Stimulated activated naive CD8-positive, alpha-beta T cell treated with anti-CD3 and anti-CD28 coated beads, Interleukin-15, Interleukin-2, amounts not matched to agents 100 U/mL and 50 U/mL, for 24 hours (primary cell): ENCODE measurements at regions not wholly inside any gene's neighbourhood (a gene's known extent, or its start where the extent isn't known, plus 50 kb on each side); places are given as distances from the start of the nearest gene placed in this dataset.

Experiments used
- ATAC-seq: fragments of 150-1000 bp; cut with Tn5 transposase; one replicate; pipeline ENCODE4 v1.10.0; 2021
- DNase-seq: peaks from one replicate; pipeline ENCODE4 v3.0.0; 2021

GRCh38 chr21:35645991-35646390 lies 414.3 kb downstream of the SETD4 start:
- ATAC-seq: no peak

GRCh38 chr21:35644523-35644922 lies 415.8 kb downstream of the SETD4 start:
- no peak for DNase-seq
- ATAC-seq: no peak

More at GRCh38 chr21:35645991-35646390, 414.3 kb downstream of the SETD4 start:
- DNase-seq: no peak

- no peak for DNase-seq
- ATAC-seq: no peak
Observed at GRCh38 chr21:35643176-35643575, 417.1 kb downstream of the SETD4 start.

GRCh38 chr21:35641271-35642016 lies 418.9 kb downstream of the SETD4 start:
- DNase-seq (no peak), ATAC-seq (no peak)

GRCh38 chr21:35637431-35637830 lies 422.9 kb downstream of the SETD4 start:
- no peak for DNase-seq

DNA sequence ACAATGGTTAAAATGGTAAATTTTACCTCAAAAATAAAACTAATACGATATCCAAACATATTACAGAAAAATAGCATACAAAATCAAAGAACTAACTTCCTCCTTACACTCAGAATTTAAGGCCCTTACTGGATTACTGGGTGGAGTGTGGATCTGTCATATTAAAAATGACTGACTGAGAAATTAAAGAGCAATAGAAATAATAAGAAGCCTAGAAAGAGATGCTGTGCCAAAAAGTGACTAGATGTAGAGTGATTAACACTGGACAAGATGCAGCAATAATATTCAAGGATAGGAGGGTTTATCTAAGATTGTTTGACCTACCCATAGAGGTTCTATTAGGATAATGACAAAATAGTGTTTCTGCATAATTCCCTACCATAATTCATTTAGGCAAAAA lies 424.3 kb downstream of the SETD4 start:
- ATAC-seq (no peak), DNase-seq (no peak)

More at GRCh38 chr21:35637431-35637830, 422.9 kb downstream of the SETD4 start:
- no peak for ATAC-seq

DNA sequence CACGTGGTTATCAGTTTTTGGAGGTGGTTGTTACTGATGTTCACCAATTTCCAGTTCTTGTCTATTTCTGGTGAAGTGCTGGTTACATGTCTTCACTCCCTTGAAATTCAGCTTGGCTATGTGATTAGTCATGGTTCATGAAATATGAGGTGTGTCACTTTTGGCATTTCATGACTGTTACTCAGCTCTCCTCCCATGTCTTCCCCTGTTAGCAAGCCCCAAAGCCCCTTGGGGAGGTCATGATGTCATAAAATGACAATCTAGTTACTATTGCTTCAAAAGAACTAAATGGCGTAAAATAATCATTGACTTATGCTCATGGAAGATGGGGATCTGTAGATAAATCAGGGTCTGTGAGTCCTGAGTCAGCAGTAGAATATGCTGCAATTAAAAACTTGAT lies 425.1 kb downstream of the SETD4 start:
- DNase-seq (no peak), ATAC-seq (no peak)

DNA sequence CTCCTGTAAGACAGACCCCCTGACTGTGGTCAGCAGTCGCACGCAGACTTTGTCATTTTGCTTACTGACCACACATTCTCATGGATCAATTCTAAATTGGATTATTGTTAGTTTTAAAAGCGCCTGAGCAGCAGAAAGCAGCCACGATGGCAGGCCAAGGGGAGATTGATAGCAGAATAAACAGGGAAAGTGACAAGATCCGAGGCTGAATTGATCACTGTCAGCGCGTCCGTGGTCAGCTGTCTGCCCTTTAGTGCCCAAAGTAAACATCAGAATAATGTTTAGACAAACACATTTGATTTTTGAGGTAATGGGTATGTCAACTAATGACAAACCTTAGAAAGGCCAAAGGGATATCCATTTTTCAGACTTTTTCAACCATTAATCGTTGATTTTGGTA lies 426.8 kb downstream of the SETD4 start:
- no peak for ATAC-seq

GRCh38 chr21:35632711-35633110 lies 427.6 kb downstream of the SETD4 start:
- ATAC-seq: no peak

More for the DNA sequence above, 426.8 kb downstream of the SETD4 start:
- no peak for DNase-seq

GRCh38 chr21:35628316-35628715 lies 432.0 kb downstream of the SETD4 start:
- no peak for DNase-seq
- ATAC-seq: no peak

More at GRCh38 chr21:35632711-35633110, 427.6 kb downstream of the SETD4 start:
- no peak for DNase-seq

GRCh38 chr21:35627462-35627861 lies 432.9 kb downstream of the SETD4 start:
- DNase-seq: no peak
- no peak for ATAC-seq

DNA sequence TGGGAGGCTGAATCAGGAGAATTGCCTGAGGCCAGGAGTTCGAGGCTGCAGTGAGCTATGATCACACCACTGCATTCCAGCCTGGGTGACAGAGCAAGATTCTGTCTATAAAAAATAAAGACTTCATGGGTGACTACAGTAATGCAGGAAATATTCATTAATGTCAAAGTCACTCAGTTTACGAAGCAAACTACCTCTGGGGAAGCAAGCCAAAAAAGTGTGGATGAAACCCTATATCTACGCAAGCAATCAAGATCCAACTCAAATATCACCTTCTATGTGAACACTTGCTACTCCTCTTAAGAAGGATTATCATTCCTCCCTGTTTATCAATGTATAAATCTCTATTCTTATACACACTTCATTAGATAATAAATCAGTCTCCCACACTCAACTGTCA lies 434.8 kb downstream of the SETD4 start:
- no peak for ATAC-seq
- no peak for DNase-seq

DNA sequence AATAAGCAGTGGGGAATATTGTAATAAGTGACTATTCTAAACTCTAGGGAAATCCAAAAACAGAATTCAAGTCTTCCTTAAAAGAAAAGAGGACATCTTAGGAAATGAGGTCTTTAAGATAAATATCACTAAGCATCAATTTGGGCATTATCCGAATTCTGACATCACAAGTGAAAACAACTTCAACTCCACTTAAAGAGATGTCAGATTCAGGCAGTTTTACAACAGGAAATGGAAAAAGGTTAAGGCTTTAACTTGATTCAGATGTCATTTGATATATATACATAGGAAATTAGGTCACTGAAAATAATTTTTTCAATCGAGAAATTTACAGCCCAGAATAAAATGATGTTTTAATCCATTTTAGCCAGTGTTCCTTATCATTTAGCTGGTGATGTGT lies 435.4 kb downstream of the SETD4 start:
- no peak for ATAC-seq
- DNase-seq: no peak

DNA sequence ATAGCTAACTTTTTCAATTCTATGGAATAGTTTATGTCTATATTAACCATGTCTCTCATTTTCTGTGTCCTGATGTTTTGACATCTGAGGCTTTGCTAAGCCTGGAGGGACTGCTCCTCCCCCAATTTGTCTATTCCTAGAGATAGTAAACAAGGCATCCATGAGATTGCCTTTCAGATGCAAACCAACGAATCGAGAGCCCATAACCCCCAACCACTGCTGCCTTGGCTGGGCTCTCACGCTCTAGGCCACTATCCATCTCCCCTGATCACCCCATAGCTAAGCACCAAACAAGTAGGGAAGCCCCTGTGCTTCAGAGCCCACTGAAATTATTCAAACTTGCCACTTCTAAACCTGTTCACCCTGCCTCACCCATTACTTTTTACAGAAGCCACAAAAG lies 437.7 kb downstream of the SETD4 start:
- DNase-seq (no peak), ATAC-seq (no peak)

- no peak for ATAC-seq
- DNase-seq: no peak
Observed at GRCh38 chr21:35619184-35619583, 441.1 kb downstream of the SETD4 start.

GRCh38 chr21:35617491-35617890 lies 442.8 kb downstream of the SETD4 start:
- DNase-seq (no peak), ATAC-seq (no peak)

- no peak for ATAC-seq
Observed at GRCh38 chr21:35616090-35616489, 444.2 kb downstream of the SETD4 start.

GRCh38 chr21:35615325-35615724 lies 445.0 kb downstream of the SETD4 start:
- ATAC-seq (no peak), DNase-seq (no peak)

More at GRCh38 chr21:35616090-35616489, 444.2 kb downstream of the SETD4 start:
- no peak for DNase-seq

- DNase-seq: no peak
Observed at GRCh38 chr21:35614396-35614921, 445.9 kb downstream of the SETD4 start.

GRCh38 chr21:35611708-35612132 lies 448.6 kb downstream of the SETD4 start:
- DNase-seq (no peak), ATAC-seq (no peak)

More at GRCh38 chr21:35614396-35614921, 445.9 kb downstream of the SETD4 start:
- ATAC-seq: no peak

GRCh38 chr21:35609263-35609662 lies 451.1 kb downstream of the SETD4 start:
- DNase-seq: no peak
- no peak for ATAC-seq

DNA sequence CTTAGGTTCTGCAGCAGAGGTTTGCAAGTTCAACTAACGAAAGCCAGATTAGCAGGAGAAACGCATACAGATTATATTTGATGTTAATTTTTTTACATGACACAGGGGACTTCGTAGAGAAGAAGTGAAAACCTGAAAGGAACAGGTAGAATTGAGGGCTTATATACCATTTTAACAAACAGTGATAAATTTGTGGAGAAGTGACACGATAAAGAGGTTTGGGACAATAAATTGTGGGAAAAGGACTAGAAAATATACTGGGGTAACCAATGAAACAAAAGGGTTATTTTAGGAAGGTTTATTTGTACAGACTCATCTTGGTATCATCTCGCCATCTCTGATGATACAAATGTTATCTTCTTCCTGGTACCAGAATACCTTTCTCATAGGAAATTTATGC lies 452.9 kb downstream of the SETD4 start:
- DNase-seq: no peak
- ATAC-seq: no peak

DNA sequence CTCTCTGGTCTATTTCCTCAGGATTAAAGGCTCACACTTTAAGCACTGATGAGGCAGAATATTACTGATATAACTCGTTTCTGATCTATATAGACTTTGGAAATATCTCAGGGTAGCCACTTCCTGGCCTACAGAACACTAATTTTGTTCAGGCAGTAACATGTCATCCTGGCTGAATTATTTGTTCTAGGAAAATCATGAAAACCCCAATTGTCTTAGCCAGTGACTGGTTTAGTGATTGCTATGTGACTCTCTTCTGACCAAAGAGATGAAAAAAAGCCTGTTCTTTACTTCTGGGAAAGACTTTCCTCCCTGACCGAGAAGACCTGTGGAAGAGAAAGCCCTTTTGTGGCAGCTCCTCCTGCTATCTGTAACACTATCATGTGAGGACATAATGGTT lies 453.7 kb downstream of the SETD4 start:
- DNase-seq (no peak), ATAC-seq (no peak)

GRCh38 chr21:35606146-35606545 lies 454.2 kb downstream of the SETD4 start:
- no peak for DNase-seq
- no peak for ATAC-seq
